ENCODE measurements at regions not wholly inside any gene's neighbourhood (a gene's known extent, or its start where the extent isn't known, plus 50 kb on each side); places are given as distances from the start of the nearest gene placed in this dataset.

DNA sequence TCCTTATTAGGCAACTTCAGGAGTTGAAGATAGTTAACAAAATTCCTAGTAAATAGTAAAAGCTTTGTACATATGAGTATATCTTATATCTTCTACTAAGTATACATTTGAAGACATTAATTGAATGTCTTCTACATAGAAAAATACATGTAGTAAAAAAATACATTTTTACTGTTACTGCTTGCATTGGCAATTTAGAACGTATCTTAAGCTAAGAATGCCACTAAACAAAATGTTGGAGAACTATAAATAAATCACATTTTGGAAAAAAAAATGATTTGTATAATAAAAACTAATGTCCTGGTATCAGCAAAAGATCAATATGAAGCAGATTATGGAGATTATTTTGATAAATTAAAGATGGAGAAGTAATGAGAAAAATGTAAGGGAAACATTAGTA is 434.2 kb upstream of the SLC8A1 start:
- DNase-seq (ENCODE audit: extremely low read depth in 1 of 2, low read depth in 1 of 2): no peak

DNA sequence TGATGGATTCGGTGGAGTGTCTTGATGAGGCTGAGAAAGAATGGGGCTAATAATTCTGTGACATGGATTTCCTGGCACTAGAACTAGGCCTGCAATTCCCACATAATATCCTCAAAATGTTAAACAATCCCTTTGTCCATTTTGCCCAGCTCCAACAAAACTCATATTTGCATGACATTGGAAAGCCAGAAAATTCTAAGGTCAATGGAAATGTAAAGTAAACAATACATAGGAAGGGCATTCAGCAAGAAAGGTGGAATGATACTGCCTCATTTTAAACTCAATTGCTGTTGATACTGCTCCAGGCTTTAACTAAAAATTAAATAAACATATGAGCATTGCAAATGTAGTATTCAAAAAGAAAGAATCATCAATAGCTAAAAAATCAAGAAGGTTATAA is 434.8 kb upstream of the SLC8A1 start:
- no peak for DNase-seq (ENCODE audit: extremely low read depth in 1 of 2, low read depth in 1 of 2)

DNA sequence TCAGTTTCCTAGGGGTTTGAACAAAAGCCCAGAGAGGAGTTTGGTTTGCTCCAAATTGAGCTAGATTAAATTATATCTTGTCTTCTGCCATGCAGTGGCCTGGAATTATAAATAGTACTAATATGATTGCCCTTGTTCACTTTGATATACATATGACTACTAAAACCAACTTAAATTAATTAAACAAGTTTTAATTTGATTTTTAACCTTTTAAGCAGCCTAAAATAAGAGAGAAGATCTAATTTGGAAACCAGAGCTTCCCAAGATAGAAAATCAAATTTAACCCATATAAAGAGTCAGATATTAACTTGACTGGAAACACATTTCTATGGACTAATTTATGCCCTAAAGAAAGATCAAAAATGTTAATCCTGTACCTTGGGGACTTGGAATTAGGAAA is 444.5 kb upstream of the SLC8A1 start:
- DNase-seq (ENCODE audit: extremely low read depth in 1 of 2, low read depth in 1 of 2): no peak

DNA sequence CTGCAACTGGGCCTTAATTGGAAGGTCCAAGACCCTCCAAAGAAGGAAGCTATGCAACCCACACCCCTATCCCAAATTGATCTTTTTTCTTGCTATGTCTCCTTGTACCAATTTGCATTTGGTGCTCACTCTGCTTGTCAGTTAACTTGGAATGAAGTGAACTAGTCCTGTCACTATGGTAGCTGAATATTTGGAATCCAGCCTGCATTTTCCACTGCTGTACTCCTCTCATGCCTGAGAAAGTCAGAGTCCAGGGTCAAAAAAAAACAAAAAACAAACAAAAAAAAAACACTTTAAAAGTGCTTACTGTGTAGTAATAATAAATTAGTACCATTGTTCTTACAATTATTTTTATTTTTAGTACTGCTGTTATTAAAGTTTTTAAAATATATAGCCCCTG is 462.8 kb upstream of the SLC8A1 start:
- DNase-seq (ENCODE audit: extremely low read depth in 1 of 2, low read depth in 1 of 2): no peak

DNA sequence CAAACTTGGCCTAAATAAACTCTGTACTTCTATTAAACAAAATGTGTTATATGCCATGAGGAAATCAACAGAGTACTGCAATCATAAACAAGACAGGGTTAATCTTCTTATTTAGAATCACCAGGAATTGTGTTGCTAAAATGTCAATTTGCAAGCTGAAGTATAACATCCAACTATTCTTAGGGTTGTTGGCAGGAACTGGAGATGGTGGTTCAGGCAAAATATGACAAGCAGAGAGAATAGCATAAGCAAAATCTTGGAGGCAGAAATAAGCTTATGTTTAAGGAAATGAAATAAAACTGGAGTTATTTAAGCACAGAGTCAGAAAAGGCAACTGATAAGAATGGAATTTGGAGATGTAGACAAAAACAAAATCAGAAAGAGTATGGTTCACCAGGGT is 463.8 kb upstream of the SLC8A1 start:
- DNase-seq (ENCODE audit: extremely low read depth in 1 of 2, low read depth in 1 of 2): no peak

DNA sequence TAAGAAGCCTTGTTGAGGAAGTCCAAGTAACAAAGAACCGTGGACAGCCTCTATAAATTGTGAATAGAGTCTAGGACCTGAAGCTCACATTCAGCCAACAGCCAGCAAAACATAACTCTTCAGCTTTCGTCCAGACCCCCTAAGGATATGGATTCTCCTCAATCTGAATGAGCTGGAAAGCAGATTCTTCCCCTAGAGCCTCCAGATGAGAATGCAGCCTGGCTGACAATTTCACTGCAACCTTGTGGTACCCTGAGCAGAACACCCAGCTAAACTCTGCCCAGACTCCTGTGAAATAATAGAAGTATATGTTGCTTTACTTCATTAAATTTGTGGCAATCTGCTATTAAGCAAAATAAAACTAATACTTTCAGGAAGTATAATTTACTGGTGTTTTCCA is 483.5 kb upstream of the SLC8A1 start:
- no peak for DNase-seq (ENCODE audit: extremely low read depth in 1 of 2, low read depth in 1 of 2)

DNA sequence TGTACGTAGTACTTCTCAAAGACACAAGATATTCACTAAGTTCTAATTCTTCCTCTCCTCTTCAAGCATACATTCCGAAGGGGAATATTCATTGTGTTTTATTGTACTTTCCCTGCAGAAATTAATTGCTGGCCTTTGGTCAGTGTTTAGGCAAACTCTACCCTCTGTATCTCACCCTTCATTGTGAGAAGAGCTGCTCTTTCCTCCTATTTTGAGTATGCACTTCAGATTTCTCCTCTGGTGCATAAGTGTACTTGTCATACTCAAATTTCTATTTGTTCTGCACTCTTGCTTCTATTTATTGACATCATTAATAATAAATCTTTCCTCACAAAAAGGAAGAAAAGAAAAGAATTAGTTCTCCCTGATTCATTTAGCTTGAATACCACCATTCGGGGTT is 485.4 kb upstream of the SLC8A1 start:
- no peak for DNase-seq (ENCODE audit: extremely low read depth in 1 of 2, low read depth in 1 of 2)

DNA sequence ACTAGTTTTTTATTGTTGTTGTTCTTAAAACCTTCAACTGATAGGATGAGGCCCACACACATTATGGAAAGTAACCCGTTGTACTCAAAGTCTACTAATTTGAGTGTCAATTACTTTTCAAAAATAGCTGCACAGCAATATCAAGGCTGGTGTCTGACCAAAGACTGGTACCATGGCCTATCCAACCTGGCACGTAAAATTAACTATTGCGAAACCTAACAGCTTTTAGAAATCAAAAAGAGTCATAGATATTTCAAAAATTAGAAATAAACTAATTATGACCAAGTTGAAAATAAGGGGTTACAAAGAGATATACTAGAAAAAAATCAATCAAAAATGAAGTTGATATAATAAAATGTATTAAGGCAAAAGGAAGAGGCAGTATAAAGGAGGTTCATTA is 501.5 kb upstream of the SLC8A1 start:
- DNase-seq (ENCODE audit: extremely low read depth in 1 of 2, low read depth in 1 of 2): no peak

DNA sequence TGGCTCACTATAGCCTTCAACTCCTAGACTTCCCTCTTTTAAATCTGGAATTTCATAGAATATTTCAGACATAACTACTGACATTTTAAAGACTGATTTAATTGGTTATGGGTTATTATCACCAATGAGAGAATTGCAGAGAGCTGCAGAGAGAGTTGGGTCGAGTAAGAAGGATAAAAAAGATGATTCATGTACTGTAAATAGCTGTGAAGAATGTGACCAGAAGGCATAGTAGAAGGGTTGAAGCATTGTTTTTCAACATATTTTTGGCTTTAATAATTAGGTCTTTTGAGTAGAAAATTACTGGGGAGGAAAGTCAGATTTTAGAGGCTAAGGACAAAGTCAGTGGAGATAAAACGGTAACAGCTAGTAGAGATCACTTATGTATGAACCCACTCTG is 503.2 kb upstream of the SLC8A1 start:
- DNase-seq (ENCODE audit: extremely low read depth in 1 of 2, low read depth in 1 of 2): no peak

DNA sequence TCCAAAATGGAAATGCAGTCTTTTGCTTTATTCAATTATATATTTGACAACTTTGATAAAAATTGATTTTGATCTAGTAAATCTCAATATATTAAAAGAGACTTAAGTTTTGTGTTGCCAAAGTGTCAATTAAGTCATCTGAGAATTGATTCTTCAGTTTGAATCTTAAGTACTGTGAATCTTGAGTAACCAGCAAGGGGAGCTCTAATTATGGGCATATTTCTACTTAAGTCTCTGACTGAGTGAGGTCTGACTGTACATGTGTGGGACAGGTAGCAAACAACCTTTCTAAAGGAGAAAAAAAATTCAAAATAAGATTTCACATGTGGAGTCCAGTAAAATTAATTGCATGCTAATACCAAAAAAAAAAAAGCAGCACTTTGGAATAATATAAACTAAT is 503.7 kb upstream of the SLC8A1 start:
- DNase-seq (ENCODE audit: extremely low read depth in 1 of 2, low read depth in 1 of 2): no peak

DNA sequence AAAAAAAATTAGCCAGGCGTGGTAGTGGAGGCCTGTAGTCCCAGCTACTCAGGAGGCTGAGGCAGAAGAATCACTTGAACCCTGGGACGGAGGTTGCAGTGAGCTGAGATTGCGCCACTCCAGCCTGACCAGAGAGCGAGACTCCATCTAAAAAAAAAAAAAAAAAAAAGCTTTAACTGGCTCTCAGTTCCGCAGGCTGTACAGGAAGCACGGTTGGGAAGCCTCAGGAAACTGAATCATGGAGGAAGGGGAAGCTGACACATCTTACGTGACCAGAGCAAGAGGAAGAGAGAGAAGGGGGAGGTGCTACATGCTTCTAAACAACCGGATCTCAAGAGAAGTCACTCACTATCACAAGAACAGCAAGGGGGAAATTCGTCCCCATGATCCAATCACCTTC is 505.6 kb upstream of the SLC8A1 start:
- no peak for DNase-seq (ENCODE audit: extremely low read depth in 1 of 2, low read depth in 1 of 2)

DNA sequence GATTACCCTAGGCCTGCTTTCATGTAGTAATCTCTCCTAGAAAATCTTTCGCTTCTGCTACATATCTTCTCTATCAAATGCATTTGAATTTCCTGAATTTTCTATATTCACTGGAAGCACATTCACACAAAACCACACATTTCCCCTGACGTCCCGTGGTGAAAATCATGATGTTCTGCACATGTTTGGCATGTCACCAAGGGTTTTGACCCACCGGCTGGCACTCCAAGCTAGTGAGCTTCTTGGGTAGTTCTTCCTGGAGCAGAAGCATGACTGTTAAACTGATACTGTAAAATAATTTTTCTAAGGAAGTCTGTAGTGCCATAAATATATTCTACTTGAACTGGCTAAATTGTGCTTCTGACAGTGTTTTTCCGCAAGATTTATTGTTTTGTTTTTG is 510.1 kb upstream of the SLC8A1 start:
- DNase-seq (ENCODE audit: extremely low read depth in 1 of 2, low read depth in 1 of 2): no peak

DNA sequence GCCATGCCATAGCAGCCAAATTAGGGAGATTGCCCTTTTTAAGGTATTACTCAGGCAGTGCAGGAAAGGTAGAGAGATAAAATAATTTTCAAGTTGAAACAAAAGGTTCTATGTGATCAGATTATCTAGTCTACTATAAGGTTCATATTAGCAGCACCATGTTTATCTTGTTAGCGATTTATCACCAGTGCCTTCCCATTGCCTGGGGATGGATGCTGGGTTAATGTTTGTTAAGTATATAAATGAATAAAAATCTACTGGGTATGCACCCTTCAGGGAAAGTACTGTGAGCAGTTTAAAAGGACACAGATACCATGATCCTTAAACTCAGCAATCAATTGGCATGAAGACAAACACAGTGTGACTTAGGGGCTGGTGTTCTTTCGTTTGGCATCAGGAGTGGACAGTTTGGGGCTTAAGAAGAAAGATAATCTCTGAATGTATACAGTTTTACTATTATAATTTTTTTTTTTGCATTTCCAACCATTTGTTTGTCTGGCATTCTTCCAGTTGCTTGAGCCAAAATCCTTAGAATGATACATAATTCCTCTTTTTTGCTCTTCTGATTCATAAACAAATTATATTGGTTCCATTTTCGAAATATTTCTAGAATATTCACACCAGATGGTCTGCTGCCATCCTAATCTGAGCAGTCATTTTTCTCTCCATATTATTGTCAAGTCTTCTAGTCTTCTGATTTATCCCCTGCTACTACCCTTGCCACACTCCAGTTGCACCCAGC is 512.8 kb upstream of the SLC8A1 start:
- no peak for DNase-seq (ENCODE audit: extremely low read depth in 1 of 2, low read depth in 1 of 2)

DNA sequence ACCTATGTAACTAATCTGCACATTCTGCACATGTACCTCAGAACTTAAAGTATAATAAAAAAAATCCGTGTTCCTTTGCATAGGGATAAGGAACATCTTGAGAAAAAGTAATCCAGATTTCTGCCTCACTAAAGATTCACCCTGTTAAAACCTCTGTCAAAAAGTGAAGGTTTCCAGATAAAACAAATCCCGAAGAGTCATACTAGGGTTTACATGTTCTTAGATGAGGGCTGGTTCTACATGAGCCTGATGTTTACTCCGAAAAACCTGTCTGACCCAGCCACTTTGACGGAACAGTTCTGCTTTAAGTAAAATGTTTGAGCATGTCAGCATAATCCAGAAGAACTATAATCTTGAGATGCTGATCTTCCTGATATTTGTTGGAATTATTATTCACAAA is 515.6 kb upstream of the SLC8A1 start:
- DNase-seq (ENCODE audit: extremely low read depth in 1 of 2, low read depth in 1 of 2): no peak

DNA sequence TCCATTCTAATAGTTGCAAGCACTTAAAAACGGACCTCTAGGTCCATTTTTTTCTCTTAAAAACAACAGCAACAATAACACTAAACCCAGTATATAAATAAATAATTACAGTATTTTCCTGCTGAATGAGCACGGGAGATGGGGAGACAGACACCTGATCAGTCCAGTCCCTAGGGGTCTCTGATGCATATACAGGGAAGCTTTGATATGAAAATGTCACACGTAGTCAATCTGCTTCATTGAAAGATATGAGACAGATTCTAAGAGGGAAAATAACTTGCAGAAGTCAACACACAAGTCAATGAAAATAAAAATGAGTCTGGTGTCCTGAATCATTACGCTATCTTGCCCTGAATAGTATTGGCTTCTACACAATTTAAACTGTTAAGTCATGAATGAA is 523.3 kb upstream of the SLC8A1 start:
- no peak for DNase-seq (ENCODE audit: extremely low read depth in 1 of 2, low read depth in 1 of 2)

DNA sequence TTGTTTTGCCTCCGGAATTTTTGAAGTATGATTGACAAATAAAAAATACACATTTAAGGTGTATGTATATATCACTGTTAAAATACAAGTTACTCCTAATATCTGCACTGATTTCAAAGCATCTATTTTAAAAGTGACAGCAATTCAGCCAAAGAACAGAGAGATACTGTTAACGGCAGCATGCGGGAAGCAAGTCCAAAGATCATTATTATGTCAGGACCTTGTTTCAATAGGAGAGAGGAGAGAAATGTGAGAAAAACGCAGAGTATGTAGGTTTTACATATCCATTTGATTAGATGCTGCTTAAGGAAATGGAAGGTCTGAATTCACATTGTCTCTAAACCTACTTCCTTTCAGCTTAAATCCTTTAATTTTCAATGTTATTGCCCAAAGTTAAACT is 545.5 kb upstream of the SLC8A1 start:
- no peak for DNase-seq (ENCODE audit: extremely low read depth in 1 of 2, low read depth in 1 of 2)

DNA sequence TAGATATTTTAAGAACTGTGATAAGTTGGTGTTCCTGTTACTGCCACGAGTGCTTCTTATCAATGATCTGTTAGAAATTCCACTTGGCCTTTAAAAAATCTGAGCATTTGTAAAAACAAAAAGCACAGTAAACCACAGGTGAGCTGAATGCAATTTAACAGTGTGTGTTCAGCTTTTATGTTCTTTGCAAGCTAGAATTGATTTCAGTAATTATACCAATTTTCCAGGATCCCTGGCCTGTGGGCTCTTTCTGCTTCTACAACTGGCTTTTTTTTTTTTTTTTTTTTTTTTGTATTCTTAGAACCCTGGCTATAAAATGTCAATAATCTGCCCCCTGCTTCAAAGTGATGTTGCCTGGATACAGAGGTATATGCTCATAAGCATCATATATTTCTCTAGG is 548.5 kb upstream of the SLC8A1 start:
- no peak for DNase-seq (ENCODE audit: extremely low read depth in 1 of 2, low read depth in 1 of 2)

DNA sequence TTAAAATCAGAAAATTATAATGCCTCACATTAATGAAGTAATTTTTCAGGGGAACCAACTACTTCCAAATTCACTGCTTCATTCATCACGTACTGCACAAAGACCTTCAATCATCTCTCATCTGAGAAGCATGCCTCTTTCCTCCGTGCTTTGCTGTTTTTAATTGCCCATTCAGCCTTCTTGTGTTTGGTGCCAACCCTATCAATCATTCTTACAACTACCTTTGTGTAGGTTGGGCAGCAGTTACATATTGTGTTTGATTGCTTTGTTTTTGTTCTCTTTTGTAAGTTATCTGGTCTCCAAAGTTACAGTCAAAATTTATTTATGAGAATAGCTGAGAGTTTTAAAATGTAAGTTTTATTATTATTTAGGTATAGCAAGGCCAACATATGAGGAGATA is 549.0 kb upstream of the SLC8A1 start:
- DNase-seq (ENCODE audit: extremely low read depth in 1 of 2, low read depth in 1 of 2): no peak

DNA sequence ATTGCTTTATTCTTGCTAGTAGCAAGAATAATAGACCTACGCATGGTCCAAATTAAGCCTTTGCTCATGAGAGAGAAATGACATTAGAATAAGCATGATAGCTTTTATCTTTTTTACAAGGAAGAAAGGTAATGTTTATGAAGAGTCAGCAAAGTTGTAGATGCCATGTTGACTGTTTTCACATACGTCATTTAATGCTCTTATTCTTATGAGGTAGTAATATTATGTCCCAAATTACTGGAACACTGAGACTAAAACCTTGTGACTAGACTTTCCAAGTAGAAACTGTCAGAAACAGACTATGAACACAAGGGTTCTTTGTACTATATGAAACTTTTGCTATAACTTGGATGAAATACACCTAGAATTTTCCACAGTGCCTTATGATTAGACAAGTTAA is 552.8 kb upstream of the SLC8A1 start:
- no peak for DNase-seq (ENCODE audit: extremely low read depth in 1 of 2, low read depth in 1 of 2)

DNA sequence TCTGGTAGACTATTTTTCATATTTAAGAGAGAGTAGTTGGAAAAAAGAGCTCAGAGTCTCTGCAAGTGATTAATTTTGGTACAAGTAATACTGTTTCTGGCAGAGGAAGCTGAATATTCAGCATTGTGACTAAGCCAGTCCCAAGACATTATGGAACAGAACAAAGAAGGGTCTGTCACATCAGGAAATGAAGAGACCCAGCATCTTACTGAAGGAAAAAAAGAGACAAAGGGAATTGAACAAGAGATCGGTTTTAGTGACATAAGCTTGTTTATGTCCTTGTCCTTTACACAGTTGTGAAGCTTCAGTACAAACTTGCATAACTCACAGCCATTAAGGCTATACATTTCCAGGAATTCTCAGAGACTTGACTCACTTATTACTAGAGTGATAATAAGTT is 568.5 kb upstream of the SLC8A1 start:
- DNase-seq (ENCODE audit: extremely low read depth in 1 of 2, low read depth in 1 of 2): no peak

DNA sequence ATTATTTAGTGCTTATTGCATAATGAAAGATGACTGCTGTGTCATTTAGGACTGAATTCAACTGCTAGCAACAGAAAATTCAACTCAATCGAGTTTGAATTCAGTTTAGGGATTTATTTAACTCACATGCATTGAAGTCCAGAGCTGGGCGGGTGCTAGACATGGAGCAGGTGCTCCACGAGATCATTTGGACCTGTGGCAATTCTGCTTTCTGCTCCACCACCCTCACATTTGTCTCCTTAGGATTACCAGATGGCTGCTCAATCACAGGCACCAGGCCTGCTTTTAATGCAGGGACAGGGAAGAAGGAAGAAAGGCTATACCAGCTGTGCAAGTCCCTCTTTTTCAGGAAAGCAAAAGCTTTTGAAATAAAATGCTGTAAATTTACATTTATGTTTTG is 572.9 kb upstream of the SLC8A1 start:
- no peak for DNase-seq (ENCODE audit: extremely low read depth in 1 of 2, low read depth in 1 of 2)

DNA sequence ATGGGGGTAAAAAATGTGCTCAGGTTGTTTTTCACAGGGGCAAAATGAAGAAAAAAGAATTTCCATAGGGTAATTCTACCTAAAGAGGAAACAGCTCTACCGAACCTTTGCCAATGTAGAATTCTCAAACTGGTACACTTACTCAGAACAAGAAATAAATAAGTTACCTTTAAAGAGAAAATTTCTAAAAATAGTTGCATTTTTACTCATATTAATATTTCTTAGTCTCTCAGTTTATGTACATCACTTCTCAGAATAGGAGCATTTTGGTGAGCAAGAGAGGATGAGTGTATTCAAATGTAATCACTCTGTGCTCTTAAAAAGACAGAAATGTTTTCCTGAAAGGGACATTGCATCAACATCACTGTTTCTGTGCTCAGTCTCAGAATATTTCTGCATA is 574.7 kb upstream of the SLC8A1 start:
- no peak for DNase-seq (ENCODE audit: extremely low read depth in 1 of 2, low read depth in 1 of 2)

DNA sequence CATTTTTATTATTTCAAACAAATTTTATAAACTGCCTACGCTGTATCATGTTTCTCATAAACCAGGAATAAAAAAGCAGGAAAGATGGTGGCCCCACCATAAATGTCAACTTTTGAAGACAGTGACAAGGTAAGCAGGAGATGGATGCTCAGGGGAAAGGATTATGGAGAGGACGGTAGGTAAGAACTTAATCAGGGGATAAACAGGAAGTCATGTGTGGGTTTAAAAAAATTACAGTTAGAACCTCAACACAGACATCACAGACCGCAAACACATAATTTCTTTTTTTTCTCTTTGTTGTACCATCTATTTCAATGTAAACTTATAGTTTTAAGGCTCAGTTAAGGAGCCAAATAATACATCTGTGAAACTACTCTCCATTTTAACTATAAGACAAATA is 575.2 kb upstream of the SLC8A1 start:
- DNase-seq (ENCODE audit: extremely low read depth in 1 of 2, low read depth in 1 of 2): no peak

DNA sequence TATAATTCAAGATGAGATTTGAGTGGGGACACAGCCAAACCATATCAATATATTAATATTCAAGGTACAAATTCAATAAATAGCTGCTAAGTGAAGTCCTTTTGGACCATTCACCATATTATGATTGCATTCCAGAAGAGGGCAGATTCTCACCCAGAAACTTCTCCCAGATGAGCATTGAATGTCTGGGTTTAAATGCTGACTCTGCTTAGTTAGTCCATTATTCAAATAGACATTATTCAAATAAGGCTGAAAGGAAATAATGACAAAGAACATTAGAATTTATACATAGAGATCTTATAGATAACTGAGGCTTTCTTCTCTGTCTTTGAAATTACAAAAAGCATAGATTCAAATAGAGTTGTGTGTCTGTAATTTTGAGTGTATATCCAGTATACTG is 579.4 kb upstream of the SLC8A1 start:
- no peak for DNase-seq (ENCODE audit: extremely low read depth in 1 of 2, low read depth in 1 of 2)
